SHP77 treated with DMSO at 0.1 percent for 48 hours (cell line): ENCODE measurements at regions not wholly inside any gene's neighbourhood (a gene's known extent, or its start where the extent isn't known, plus 50 kb on each side); places are given as distances from the start of the nearest gene placed in this dataset.
A peak's percentile ranks its signal among the peaks of the same experiment; 100 is the strongest.
"Not testable (repeated sequence)": the region's sequence is repeated elsewhere in the genome, so short reads cannot be mapped to it uniquely, and the experiment has no call there.

Source experiments
- DNase-seq: peaks from one replicate; lab custom pipeline; 2025; lab: John Stamatoyannopoulos, UW

DNA sequence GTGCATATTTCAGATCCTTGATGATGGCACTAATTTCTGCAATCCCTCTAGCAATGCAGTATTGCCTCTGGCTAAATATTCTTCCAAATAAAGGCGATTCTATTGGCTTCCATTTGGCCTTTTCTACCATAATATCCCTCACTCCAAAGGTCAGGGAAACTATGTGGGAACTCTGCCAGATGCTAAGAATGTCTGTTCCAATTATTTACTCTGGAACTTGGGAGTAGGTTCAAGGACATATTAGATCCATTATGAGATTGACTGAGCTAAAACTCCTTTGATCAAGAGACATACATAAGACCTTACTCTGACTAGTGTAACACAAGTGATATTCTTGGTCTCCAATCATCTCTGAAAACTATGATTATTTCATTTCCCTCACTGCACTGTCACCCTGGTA lies 674.5 kb upstream of the NECTIN3 start:
- no peak for DNase-seq

DNA sequence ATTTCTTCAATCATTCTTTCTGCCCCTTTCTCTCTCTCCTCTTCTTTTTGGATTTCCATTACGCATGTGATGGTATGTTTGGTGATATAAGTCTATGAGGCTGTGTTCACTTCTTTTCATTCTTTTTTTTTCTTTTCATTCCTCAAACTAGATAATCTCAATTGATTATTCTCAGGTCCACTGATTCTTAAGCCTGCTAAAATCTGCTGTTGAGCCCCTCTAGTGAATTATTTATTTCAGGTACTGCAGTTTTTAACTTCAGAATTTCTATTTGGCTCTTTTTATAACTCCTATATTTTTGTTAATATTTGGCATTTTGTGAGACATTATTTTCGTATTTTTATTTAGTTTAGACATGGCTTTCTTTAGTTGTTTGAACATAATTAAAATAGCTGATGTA lies 671.3 kb upstream of the NECTIN3 start:
- no peak for DNase-seq

- no peak for DNase-seq
Observed at GRCh38 chr3:110405830-110406585, 665.6 kb upstream of the NECTIN3 start.

DNA sequence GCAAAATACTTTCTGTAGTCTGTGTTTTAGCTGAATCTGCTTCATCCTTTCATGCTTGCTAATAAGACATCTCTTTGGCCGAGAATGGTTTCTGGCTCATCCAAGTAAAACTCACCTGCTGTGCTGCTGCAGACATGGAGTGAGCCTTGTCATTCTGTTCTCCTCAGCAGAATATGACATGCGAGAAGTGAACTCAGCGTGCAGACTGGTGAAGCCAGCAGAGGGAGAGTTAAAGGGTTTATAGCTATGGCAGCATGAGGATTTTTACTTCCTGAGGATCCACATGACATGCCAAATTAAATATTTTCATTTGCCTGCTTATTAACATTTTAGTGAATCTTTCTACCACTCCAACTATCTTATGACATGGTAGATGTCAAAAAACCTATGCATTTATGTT lies 658.4 kb upstream of the NECTIN3 start:
- no peak for DNase-seq

DNA sequence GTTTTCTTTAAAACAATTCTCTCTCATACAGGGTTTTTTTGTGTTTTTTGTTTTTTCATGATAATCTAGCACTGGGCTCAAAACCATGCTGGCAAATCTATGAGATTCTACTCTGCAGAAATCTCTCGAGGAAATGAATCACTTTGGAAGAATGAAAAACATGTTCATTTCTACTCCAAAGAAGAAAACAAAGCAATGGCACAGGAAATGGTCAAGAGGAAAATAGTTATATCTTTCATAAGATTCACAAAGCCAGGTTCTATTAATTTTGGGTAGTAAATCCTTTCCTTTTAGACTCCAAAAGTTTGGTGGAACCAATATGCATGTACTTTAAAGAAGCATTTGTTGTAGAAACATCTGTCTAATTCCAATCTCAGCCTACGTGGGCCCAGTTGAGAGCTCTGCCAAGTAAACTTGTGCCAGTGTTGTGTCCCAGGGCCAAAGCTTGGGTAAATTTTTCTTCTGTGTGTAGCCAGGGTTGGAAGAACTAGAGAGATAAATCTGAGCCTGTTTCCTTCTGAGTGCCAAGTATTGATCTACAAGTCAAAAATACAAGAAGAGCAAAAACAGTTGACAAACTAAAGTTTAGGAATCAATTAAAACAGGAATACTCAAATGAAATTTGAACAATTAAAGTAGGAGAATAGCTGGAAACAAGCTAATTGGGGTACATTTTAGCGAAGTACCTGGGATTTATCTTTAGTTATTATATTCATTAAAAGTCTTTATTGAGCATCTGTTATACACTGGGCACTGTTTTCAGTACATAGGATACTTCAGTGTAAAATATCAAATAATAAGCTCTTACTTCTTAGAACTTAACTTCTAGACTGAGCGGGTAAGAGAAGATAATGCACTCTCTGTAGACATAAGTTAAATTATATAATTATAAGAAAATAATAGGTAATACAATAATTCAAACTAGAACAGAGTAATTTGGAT lies 657.5 kb upstream of the NECTIN3 start:
- DNase-seq, result no peak

DNA sequence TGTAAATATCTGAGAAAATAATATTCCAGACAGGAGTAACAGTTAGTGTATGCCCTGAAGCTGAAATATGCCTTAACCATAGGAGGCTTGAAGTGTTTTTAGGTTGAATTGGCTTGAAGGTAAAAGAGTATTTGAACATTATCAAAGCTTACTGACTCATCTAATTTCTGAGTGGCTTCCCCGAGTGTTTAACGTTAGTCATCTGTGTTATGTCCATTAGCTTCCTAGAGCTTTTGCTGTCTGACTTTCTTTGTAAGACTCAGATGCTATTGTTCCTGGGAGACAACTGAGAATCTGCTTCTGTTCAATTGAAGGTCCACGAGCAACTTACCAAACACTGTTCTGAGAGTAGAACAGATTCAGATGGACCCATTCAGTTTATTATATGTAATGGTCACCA lies 656.8 kb upstream of the NECTIN3 start:
- no peak for DNase-seq

DNA sequence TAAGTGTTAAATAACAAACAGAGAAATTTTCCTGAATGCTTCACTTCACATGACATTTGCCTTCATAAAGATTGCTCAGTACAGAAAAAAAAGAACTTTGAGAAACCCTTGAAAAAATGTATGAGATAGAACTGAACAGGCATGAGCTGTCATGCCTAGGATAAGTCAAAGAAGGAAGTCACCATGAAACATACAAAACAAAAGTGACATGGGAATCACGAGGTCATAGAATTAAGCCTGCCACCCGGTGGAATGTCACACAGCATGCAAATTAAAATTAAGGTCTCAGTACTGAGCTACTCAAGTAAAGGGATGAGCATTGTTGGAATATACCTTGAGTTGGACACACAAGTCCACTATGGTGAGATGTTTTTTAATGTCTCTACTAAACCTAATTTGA lies 652.5 kb upstream of the NECTIN3 start:
- no peak for DNase-seq

DNA sequence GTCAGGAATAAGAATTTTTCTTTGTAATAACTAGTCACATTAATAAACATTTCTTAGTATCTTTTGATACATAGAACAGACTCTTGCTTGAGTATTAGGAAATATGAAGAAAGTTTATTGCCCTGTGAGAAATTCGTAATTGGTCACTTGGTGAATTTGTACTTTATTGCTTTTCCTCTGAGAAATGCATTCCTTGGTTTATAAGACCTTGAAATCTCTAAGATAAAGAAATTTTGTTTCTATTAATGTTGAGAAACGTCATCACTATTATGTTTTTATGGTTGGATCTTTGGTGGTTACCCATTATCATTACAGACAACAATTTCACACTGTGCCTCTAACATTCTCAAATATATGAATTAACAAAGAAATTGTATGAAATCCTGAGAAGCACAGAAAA lies 652.0 kb upstream of the NECTIN3 start:
- DNase-seq, result no peak

GRCh38 chr3:110420158-110420641 lies 651.4 kb upstream of the NECTIN3 start:
- DNase-seq, result no peak

DNA sequence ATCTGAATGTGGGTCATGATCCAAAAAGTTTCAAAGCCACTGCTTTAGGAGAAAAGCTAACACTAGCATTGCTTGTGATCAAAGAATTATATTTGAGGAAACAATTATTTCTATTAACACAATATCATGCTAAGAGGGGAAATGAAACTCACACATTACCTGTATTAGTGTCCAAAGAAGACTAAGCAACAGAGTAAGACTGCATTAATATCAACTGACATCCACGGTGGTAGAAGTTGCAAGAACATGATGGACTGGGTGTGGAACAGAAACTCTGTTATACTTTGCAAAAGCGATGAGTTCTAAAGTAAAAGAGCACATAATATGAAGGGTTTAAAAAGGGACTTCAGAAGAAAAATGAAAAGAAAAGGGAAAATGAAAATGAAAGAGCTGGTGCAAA lies 648.3 kb upstream of the NECTIN3 start:
- DNase-seq, result no peak

DNA sequence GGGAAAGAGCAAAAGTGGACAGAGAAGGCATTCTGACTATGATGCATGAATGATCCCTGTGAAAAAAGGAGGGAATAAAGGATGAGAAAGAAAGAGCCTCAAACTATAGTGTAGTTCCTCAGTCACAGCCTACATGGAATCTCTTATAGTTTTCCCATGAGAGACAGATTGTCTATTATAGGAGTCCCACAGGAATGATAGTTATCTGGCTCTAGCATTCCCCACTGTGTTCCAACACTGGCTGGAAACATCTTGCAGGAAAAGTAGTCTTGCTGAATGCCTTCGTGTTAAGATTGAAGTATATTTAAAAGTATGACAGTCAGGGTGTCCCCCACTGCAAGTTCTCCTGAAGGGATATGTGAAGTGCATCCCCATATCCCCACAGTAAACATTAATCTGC lies 641.5 kb upstream of the NECTIN3 start:
- no peak for DNase-seq

- DNase-seq, result no peak
Observed at GRCh38 chr3:110436209-110436608, 635.4 kb upstream of the NECTIN3 start.

- not testable (repeated sequence) for DNase-seq
Observed at GRCh38 chr3:110440066-110440653, 631.5 kb upstream of the NECTIN3 start.

GRCh38 chr3:110454066-110454465 lies 617.5 kb upstream of the NECTIN3 start:
- no peak for DNase-seq

GRCh38 chr3:110456001-110456400 lies 615.6 kb upstream of the NECTIN3 start:
- DNase-seq, result no peak

DNA sequence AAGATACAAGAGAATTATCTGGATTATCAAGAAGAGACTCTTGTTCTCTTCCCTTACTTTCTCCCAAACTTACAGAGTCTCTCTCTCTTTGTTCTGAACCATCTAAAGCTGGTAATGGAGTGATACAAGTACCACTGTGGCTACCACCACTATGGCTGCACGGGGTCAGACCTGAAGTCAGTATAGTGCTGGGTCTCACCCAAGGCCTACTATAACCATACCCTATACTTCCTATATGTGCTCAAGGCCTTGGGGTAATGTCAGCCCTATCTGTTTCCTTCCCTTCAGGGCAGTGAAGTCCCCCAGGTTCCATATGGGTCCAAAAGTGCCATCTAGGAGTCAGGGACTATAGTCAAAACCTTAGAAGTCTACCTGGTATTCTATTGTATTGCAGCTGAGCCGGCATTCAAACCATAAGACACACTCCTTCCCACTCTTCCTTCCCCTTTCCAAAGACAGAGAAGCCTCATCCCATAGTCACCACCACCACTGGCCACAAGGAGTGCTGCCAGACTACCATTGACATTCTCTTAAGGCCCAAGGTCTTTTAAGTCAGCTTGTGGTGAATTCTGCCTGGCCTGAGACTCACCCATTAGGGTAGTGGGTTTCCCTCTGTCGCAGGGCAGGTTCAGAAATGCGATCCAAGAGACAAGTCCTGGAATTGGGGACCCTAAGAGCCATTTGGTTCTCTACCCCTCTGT lies 615.0 kb upstream of the NECTIN3 start:
- no peak for DNase-seq

- no peak for DNase-seq
Observed at GRCh38 chr3:110457508-110457907, 614.1 kb upstream of the NECTIN3 start.

DNA sequence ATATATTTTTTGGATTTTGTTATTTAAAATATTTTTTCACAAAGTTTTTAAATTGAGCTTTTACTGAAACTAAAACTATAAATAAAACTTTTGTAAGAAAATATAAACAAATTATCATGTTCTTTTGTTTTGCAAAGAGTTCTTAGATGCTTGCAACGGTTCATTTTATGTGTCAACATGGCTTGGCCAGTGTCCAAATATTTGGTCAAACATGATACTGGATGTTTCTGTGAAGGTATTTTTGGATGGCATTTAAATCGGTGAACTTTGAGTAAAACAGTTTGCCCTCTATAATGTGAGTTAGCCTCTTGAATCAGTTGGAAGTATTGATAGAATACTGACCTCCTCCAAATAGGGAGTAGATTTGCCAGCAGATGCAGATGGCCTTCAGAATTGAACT lies 612.6 kb upstream of the NECTIN3 start:
- no peak for DNase-seq

DNA sequence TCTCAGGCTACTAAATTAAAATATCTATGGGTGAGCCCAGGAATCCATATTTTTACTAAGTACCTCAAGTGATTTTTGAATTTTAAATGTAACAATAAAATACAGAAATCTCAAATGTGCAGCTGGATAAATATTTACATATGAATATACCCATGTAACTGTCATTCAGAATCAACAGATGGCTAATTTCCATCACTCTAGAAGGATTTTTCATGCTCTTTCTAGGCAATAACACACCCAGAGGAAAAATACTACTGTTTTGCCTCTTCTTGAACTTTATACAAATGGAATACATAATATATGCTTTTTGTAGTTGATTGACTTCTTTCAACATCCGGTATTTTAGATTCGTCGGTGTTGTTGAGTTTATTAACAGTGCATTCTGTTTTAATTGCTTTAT lies 601.3 kb upstream of the NECTIN3 start:
- DNase-seq, result peak; percentile 53

DNA sequence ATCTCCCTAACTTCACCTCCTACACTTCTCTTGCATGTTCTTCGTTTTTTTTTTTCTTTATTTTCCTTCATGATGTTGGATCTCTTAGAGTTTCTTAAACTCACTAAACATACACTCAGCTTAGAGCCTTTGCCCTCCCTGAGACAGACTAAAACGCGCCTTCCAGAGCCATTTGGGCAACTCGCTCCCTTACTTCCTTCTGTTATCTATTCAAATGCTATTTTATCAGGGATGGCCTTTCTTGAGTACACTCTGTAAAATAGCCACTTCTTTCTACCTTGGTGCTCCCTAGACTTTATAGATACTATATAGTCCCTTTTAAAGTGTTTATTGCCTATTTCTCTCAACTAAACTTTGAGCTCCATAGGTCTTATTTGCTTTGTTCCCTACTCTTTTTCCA lies 598.2 kb upstream of the NECTIN3 start:
- no peak for DNase-seq

DNA sequence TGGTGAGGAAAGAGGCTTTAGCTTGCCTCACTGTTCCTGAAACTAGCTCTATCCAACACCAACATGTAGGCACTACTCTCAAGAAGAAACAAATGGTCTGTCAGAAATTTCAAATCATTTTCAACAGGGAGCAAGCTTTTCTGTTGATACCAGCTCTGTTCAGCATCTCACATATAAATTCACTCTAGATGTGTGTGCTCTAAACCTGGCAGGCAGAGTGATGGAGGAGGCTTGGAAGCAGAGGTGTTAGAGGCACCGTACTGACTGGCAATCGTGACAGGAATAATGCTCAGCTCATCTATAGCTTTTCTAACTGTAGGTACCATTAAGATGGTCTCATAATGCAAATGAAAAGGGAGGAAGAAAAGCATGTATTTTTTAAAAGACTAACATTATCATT lies 597.2 kb upstream of the NECTIN3 start:
- no peak for DNase-seq
